ENCODE measurements at regions not wholly inside any gene's neighbourhood (a gene's known extent, or its start where the extent isn't known, plus 50 kb on each side); places are given as distances from the start of the nearest gene placed in this dataset.

DNA sequence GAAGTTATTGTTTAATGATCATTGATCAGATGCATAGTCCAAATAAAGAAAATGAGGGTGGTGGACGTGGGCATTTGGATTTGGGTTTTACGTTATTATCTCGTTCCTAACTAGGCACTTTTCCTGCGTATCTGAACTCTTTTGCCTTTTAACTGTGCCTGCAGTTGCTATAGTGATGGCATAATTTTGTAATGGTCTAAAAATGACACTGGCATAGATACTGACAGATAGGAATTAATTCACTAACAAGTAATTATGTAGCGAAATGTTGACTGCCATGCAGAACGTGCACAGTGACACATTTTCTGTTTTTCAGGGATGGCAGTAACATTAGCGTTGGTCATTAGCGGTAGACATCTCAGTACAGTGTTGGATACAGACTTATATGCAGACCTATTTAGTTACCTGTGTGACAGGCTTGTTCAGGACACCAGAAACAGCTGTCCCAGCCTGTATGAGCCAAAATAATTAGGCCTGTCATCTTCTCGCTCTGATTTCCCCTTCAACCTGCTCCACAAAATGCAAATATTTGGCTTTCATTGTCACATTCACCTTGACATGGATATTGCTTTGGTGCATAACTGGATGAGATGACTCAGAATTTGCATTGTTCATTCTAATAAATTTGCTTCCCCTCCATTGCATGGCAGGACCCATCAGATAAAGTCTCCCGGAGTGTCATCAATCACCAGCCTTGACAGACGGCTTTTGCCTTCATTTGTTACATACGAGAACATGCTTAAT lies 413.3 kb upstream of the IRX1 start:
- Histone ChIP-seq H3K36me3 (no peaks in the 10 kb centered on the region), H3K4me3 (no peak overlapping the region), H3K27me3 (no peaks in the 10 kb centered on the region), H3K4me1 (no peaks in the 10 kb centered on the region), H3K9me3 (no peaks in the 10 kb centered on the region), H3K27ac (no peak overlapping the region)
- DNase-seq (no peak), ATAC-seq (ENCODE audit: low FRiP score in 2 of 2) (no peak)
- TF ChIP-seq POLR2A (IDR thresholded peaks at IDR 0.05), result no peak
- TF ChIP-seq POLR2AphosphoS5 (IDR thresholded peaks at IDR 0.05), result no peak
- TF ChIP-seq EP300 (IDR thresholded peaks at IDR 0.05), result no peak
- TF ChIP-seq, protein P1, sequence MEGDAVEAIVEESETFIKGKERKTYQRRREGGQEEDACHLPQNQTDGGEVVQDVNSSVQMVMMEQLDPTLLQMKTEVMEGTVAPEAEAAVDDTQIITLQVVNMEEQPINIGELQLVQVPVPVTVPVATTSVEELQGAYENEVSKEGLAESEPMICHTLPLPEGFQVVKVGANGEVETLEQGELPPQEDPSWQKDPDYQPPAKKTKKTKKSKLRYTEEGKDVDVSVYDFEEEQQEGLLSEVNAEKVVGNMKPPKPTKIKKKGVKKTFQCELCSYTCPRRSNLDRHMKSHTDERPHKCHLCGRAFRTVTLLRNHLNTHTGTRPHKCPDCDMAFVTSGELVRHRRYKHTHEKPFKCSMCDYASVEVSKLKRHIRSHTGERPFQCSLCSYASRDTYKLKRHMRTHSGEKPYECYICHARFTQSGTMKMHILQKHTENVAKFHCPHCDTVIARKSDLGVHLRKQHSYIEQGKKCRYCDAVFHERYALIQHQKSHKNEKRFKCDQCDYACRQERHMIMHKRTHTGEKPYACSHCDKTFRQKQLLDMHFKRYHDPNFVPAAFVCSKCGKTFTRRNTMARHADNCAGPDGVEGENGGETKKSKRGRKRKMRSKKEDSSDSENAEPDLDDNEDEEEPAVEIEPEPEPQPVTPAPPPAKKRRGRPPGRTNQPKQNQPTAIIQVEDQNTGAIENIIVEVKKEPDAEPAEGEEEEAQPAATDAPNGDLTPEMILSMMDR (IDR thresholded peaks at IDR 0.05), result no peak
- 74 to 75% methylated on average over 12 of the region's 12 CpGs for WGBS, 2 donors

DNA sequence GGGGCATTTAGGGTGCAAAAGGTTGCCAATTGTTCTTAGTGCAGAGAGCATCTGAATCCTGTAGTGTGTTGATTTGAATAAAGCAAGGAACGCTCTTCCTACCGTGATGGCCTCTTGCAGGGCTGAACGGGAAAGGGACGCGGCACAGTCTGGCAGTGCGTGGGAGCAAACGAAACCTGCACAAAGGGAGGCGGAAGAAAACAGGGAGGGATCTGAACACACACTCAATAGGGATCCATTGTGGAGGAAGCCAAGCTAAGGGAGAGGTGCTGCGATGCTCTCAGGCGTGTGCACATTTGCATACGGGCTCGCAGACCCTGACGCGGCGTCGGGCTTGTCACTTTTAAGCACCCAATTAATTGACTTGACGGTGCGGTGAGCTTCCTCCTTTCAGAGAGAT lies 414.0 kb upstream of the IRX1 start:
- no peak overlapping the region for H3K4me3 ChIP-seq
- ATAC-seq (ENCODE audit: low FRiP score in 2 of 2), result no peak
- 69 to 78% methylated on average over 18 of the region's 18 CpGs for WGBS, 2 donors

DNA sequence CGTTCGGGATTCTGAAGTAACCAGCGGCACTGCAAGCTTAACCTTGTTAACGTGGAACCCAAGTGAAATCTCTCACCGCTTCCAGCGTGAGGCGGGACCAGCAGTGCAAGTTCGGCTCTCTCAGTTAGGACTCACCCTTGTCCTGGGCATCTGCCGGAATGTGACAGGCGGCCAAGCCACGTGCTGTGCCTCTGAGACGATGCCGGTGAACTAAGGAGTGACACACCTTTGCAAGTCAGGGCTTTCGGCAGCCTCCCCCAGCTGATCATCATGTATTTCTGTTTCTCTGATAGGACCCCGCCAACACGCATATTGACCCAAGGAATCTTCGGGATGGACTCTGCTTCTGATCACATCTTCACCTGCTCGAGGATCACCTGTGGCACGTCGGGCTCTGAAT lies 415.0 kb upstream of the IRX1 start:
- no peak for TF ChIP-seq EP300 (IDR thresholded peaks at IDR 0.05)
- TF ChIP-seq, protein P1 (IDR thresholded peaks at IDR 0.05), result no peak
- TF ChIP-seq POLR2AphosphoS5 (IDR thresholded peaks at IDR 0.05), result no peak
- no peak for TF ChIP-seq POLR2A (IDR thresholded peaks at IDR 0.05)
- H3K4me1 ChIP-seq, result no peaks in the 10 kb centered on the region
- no peak overlapping the region for H3K4me3 ChIP-seq
- ATAC-seq (ENCODE audit: low FRiP score in 2 of 2) (no peak), DNase-seq (no peak)
- H3K27ac ChIP-seq, result no peak overlapping the region
- H3K36me3 ChIP-seq, result no peaks in the 10 kb centered on the region
- H3K27me3 ChIP-seq, result no peaks in the 10 kb centered on the region
- no peaks in the 10 kb centered on the region for H3K9me3 ChIP-seq
- 87 to 93% methylated on average over 19 to 20 of the region's 20 CpGs for WGBS, 2 donors

More for the DNA sequence above, 414.0 kb upstream of the IRX1 start:
- Histone ChIP-seq H3K4me1 (no peaks in the 10 kb centered on the region), H3K9me3 (no peaks in the 10 kb centered on the region), H3K27ac (no peak overlapping the region), H3K27me3 (no peaks in the 10 kb centered on the region), H3K36me3 (no peaks in the 10 kb centered on the region)
- DNase-seq, result no peak
- TF ChIP-seq POLR2AphosphoS5 (IDR thresholded peaks at IDR 0.05) (no peak), POLR2A (IDR thresholded peaks at IDR 0.05) (no peak), EP300 (IDR thresholded peaks at IDR 0.05) (no peak)
- TF ChIP-seq, protein P1 (IDR thresholded peaks at IDR 0.05), result no peak

DNA sequence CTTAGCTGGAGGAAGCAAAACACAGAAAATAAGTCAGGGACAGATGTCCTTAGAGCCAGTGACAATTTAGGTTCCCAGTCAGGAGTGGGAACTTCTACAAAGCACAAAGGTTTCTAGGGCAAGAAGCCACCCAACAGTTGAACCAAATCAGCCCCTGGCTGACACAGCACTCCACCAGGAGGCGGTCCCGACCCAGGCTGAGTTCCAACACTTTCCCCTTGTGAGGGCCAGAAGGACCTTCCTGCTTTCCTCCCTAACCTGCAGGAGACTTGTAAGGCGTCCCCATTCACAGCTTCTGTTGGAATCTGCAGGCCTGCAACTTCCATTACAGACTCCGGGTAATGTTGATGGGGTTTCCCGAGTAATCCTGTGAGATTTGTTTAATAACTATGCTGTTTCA lies 416.4 kb upstream of the IRX1 start:
- H3K9me3 ChIP-seq, result no peaks in the 10 kb centered on the region
- H3K27me3 ChIP-seq, result no peaks in the 10 kb centered on the region
- 63 to 70% methylated on average over 5 of the region's 5 CpGs for WGBS, 2 donors
- no peaks in the 10 kb centered on the region for H3K4me1 ChIP-seq
- no peak overlapping the region for H3K27ac ChIP-seq
- H3K36me3 ChIP-seq, result no peaks in the 10 kb centered on the region
- ATAC-seq (ENCODE audit: low FRiP score in 2 of 2), result no peak
- no peak for DNase-seq
- TF ChIP-seq EP300 (IDR thresholded peaks at IDR 0.05) (no peak), POLR2A (IDR thresholded peaks at IDR 0.05) (no peak), POLR2AphosphoS5 (IDR thresholded peaks at IDR 0.05) (no peak)
- TF ChIP-seq, protein P1 (IDR thresholded peaks at IDR 0.05), result no peak
- no peak overlapping the region for H3K4me3 ChIP-seq

DNA sequence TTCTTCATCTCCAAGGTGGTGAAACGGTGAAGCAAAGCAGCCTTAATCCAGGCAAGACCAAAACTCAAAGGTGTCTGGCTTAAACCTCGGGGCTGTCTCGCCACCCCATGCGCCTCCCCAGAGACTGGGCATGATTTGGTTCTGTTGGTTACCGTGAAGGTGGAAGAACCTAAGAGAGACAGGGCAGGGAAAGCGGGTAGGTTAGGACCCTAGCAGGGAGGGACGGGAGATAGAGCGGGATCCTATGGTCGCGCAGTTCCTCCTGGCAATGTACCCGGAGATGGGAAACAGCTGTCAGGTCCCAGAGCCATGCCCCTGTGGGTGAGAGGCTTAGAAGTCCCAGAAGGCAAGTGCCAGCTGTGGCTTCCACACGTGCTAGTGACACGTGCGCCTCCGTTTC lies 418.3 kb upstream of the IRX1 start:
- no peaks in the 10 kb centered on the region for H3K36me3 ChIP-seq
- H3K27ac ChIP-seq, result no peak overlapping the region
- H3K4me3 ChIP-seq, result no peak overlapping the region
- ATAC-seq (ENCODE audit: low FRiP score in 2 of 2) (peak in 1 of 2 donors; percentile 63), DNase-seq (no peak)
- no peaks in the 10 kb centered on the region for H3K9me3 ChIP-seq
- no peaks in the 10 kb centered on the region for H3K4me1 ChIP-seq
- TF ChIP-seq, protein P1 (IDR thresholded peaks at IDR 0.05), result no peak
- TF ChIP-seq POLR2AphosphoS5 (IDR thresholded peaks at IDR 0.05) (no peak), POLR2A (IDR thresholded peaks at IDR 0.05) (no peak), EP300 (IDR thresholded peaks at IDR 0.05) (no peak)
- WGBS, 2 donors, result 88% methylated on average over 15 of the region's 15 CpGs
- H3K27me3 ChIP-seq, result no peaks in the 10 kb centered on the region
